Endodermal cell (in vitro differentiated cells): ENCODE measurements at regions not wholly inside any gene's neighbourhood (a gene's known extent, or its start where the extent isn't known, plus 50 kb on each side); places are given as distances from the start of the nearest gene placed in this dataset.

ENCODE experiments used
- DNase-seq: peaks from one replicate; pipeline ENCODE4 v3.0.0-alpha.2; 2017
- H3K27ac ChIP-seq: 2 replicates; pipeline ENCODE4 v1.5.1; 2013; ENCODE audit warnings: mild to moderate bottlenecking, low read depth, low read length, moderate library complexity
- H3K27me3 ChIP-seq: 2 replicates; pipeline ENCODE4 v1.6.1; 2013; ENCODE audit warnings: mild to moderate bottlenecking, low read length, moderate library complexity; ENCODE audit not compliant: insufficient read depth, control insufficient read depth, poor library complexity, severe bottlenecking
- H3K36me3 ChIP-seq: 2 replicates; pipeline ENCODE4 v1.7.0; 2013; ENCODE audit warnings: mild to moderate bottlenecking, low read length, moderate library complexity; ENCODE audit not compliant: control insufficient read depth, insufficient read depth
- H3K4me1 ChIP-seq: one replicate; pipeline ENCODE4 v1.7.0; 2013; ENCODE audit warnings: low read length; ENCODE audit not compliant: control insufficient read depth, insufficient read depth
- H3K4me3 ChIP-seq: 2 replicates; pipeline ENCODE4 v1.5.1; 2013; ENCODE audit warnings: mild to moderate bottlenecking, low read length, moderate library complexity
- H3K9ac ChIP-seq: 2 replicates; pipeline ENCODE4 v1.6.1; 2013; ENCODE audit warnings: mild to moderate bottlenecking, low read length, moderate library complexity; ENCODE audit not compliant: poor library complexity, severe bottlenecking; ENCODE audit errors: extremely low read depth
- H3K9me3 ChIP-seq: 2 replicates; pipeline ENCODE4 v1.6.1; 2013; ENCODE audit warnings: mild to moderate bottlenecking, low read length, moderate library complexity; ENCODE audit not compliant: control insufficient read depth
- H3K27ac Mint-ChIP-seq: 2 replicates; pipeline ENCODE4 v1.8.0; 2020; ENCODE audit warnings: mixed read lengths
- H3K27me3 Mint-ChIP-seq: 2 replicates; pipeline ENCODE4 v1.8.0; 2021; ENCODE audit warnings: mild to moderate bottlenecking, mixed read lengths; ENCODE audit not compliant: insufficient read depth
- H3K36me3 Mint-ChIP-seq: 2 replicates; pipeline ENCODE4 v1.8.0; 2020; ENCODE audit warnings: low read depth, mixed read lengths
- H3K4me1 Mint-ChIP-seq: 2 replicates; pipeline ENCODE4 v1.8.0; 2020; ENCODE audit warnings: mixed read lengths
- H3K4me3 Mint-ChIP-seq: 2 replicates; pipeline ENCODE4 v1.8.0; 2020; ENCODE audit warnings: mild to moderate bottlenecking, moderate library complexity, mixed read lengths
- H3K9me3 Mint-ChIP-seq: 2 replicates; pipeline ENCODE4 v1.8.0; 2020; ENCODE audit warnings: mild to moderate bottlenecking, mixed read lengths
- WGBS, 2 experiments: methylation state at CpG; one replicate each; pipeline versions ENCODE4 v1.1.5 to v1.1.7; 2013; ENCODE audit warnings: missing lambda C conversion rate in 2 of 2, mixed read lengths in 1 of 2; ENCODE audit not compliant: insufficient coverage in 1 of 2, insufficient read length in 1 of 2; 5-methylcytosine and 5-hydroxymethylcytosine counted together
- TF ChIP-seq, protein P1 (sequence below): fragments of 200-600 bp; sonication (generic); conservative IDR thresholded peaks from 2 replicates; pipeline ENCODE4 v1.5.0; 2021; ENCODE audit warnings: antibody characterized with exemption, mild to moderate bottlenecking

DNA sequence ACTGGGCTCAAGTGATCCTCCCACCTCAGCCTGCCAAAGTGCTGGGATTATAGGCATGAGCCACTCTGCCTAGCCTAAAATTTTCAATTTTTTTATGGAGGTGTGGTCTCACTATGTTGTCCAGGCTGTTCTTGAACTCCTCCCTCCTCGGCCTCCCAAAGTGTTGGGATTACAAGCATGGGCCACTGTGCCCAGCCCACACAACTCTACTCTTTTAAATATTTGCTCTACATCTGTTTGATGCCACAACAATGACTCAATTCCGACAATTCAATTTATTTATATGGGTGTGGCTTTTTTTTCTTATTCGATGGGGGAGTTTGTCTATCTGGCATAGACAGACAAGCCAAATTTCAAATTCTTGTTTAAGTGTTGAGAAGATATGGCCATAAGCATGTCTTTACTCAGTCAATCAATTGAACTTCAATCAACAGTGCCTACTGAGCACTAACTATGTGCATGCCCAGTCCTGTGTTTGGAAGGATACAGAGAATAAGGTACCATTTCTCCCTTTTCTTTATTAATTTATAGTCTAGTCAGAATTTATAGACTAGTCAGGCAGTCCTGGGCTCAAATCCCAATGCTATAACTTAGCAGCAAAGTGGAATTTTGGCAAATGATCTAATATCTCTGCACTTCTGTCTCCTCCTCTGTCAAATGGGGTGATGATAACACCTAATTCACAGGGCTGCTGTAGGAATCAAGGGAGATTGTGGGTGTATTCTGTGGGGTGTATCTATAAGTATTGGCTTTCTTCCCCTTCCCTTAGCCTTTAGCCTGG, 54.6 kb upstream of the PIAS1 start:
- H3K9me3 ChIP-seq: no peaks in the 10 kb centered on the region
- Mint-ChIP-seq H3K9me3 (no peaks in the 10 kb centered on the region), H3K27ac (no peak overlapping the region), H3K27me3 (no peaks in the 10 kb centered on the region), H3K4me1 (no peaks in the 10 kb centered on the region), H3K36me3 (no peaks in the 10 kb centered on the region), H3K4me3 (no peak overlapping the region)
- TF ChIP-seq, protein P1, sequence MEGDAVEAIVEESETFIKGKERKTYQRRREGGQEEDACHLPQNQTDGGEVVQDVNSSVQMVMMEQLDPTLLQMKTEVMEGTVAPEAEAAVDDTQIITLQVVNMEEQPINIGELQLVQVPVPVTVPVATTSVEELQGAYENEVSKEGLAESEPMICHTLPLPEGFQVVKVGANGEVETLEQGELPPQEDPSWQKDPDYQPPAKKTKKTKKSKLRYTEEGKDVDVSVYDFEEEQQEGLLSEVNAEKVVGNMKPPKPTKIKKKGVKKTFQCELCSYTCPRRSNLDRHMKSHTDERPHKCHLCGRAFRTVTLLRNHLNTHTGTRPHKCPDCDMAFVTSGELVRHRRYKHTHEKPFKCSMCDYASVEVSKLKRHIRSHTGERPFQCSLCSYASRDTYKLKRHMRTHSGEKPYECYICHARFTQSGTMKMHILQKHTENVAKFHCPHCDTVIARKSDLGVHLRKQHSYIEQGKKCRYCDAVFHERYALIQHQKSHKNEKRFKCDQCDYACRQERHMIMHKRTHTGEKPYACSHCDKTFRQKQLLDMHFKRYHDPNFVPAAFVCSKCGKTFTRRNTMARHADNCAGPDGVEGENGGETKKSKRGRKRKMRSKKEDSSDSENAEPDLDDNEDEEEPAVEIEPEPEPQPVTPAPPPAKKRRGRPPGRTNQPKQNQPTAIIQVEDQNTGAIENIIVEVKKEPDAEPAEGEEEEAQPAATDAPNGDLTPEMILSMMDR: no peak
- 95 to 100% methylated on average over 1 to 3 of the region's 3 CpGs for WGBS, 2 experiments
- H3K4me3 ChIP-seq: no peak overlapping the region
- H3K36me3 ChIP-seq: no peaks in the 10 kb centered on the region
- no peak for DNase-seq
- no peak overlapping the region for H3K9ac ChIP-seq
- H3K27ac ChIP-seq: no peak overlapping the region
- no peaks in the 10 kb centered on the region for H3K4me1 ChIP-seq
- no peaks in the 10 kb centered on the region for H3K27me3 ChIP-seq

DNA sequence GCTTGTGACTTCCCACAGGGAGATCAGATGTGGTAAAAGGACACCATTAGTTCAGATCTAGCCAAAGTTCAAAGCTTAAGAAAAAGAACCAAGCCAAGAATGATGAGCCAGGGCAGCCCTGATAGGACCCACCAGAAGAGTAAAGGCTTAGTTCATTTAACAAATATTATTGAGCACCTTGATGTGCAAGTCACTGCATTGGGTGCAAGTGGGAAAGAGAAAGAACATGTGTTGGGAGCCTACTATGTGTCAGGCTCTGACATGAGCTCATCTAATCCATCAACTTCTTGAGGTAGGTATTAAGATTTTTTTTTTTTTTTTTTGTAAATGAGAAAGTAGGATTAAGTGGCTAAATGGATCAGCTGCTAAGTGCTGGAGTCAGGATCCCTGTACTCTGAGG, 53.4 kb upstream of the PIAS1 start:
- no peaks in the 10 kb centered on the region for H3K4me1 Mint-ChIP-seq
- no peak overlapping the region for H3K27ac ChIP-seq

DNA sequence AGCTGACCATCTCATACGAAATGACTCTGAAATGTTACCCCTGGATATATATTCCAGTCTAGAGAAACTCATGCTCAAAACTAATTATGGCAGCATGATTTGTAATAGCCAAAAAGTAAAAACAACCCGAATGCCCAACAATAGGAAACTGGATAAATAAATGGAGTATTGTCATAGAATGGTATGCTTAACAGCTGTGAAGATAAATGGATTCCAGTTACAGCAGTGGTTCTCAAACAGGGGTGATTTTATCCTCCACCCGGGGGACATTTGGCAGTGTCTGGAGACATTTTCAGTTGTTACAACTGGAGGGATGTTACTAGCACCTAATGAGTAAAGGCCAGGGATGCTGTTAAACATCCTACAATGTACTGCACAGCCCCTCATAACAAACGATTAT, 52.3 kb upstream of the PIAS1 start:
- no peak overlapping the region for H3K9ac ChIP-seq
- no peak overlapping the region for H3K27ac ChIP-seq
- no peak overlapping the region for H3K4me3 ChIP-seq
- 93 to 96% methylated on average over 2 to 4 of the region's 4 CpGs for WGBS, 2 experiments
- Mint-ChIP-seq H3K4me3 (no peak overlapping the region), H3K4me1 (no peaks in the 10 kb centered on the region), H3K27ac (no peak overlapping the region), H3K27me3 (no peaks in the 10 kb centered on the region), H3K36me3 (peaks cover 2% of the 10 kb centered on the region), H3K9me3 (peaks cover 7% of the 10 kb centered on the region)
- no peak for DNase-seq
- peaks cover under 1% of the 10 kb centered on the region for H3K9me3 ChIP-seq
- H3K27me3 ChIP-seq: no peaks in the 10 kb centered on the region
- no peaks in the 10 kb centered on the region for H3K4me1 ChIP-seq
- H3K36me3 ChIP-seq: no peaks in the 10 kb centered on the region
- TF ChIP-seq, protein P1: no peak

More for the DNA sequence above, 53.4 kb upstream of the PIAS1 start:
- H3K9me3 ChIP-seq: no peaks in the 10 kb centered on the region
- H3K27me3 ChIP-seq: no peaks in the 10 kb centered on the region
- no peak overlapping the region for H3K4me3 ChIP-seq
- no peaks in the 10 kb centered on the region for H3K36me3 Mint-ChIP-seq
- no peak for DNase-seq
- H3K4me1 ChIP-seq: no peaks in the 10 kb centered on the region
- no peaks in the 10 kb centered on the region for H3K36me3 ChIP-seq
- no peak overlapping the region for H3K9ac ChIP-seq
- TF ChIP-seq, protein P1: no peak
- H3K27me3 Mint-ChIP-seq: no peaks in the 10 kb centered on the region
- H3K9me3 Mint-ChIP-seq: no peaks in the 10 kb centered on the region
- H3K27ac Mint-ChIP-seq: no peak overlapping the region
- H3K4me3 Mint-ChIP-seq: no peak overlapping the region
